ENCODE measurements at regions not wholly inside any gene's neighbourhood (a gene's known extent, or its start where the extent isn't known, plus 50 kb on each side); places are given as distances from the start of the nearest gene placed in this dataset.
A peak's percentile ranks its signal among the peaks of the same experiment; 100 is the strongest.

GRCh38 chr21:41678016-41678923, 88.6 kb downstream of the RIPK4 start:
- TF ChIP-seq CTCF (IDR thresholded peaks at IDR 0.05), result peak; percentile 6 to 62 (median 37)
- no peak for TF ChIP-seq POLR2A (IDR thresholded peaks at IDR 0.05)
- peak in 1 of 3 donors; percentile 60 for TF ChIP-seq POLR2AphosphoS5 (IDR thresholded peaks at IDR 0.05)
